A549 (cell line): ENCODE measurements at regions not wholly inside any gene's neighbourhood (a gene's known extent, or its start where the extent isn't known, plus 50 kb on each side); places are given as distances from the start of the nearest gene placed in this dataset.

Experiments used
- ATAC-seq, 2 experiments: fragments of 200-7000 bp in 1 of 2; fragments of >200 bp in 1 of 2; cut with Nextera tagmentation in 1 of 2; cut with Tn5 transposase in 1 of 2; 3 replicates each; pipeline versions ENCODE4 v1.8.0 to v1.9.1; 2018 to 2020; ENCODE audit warnings: mild to moderate bottlenecking in 1 of 2, moderate library complexity in 1 of 2
- CTCF ChIA-PET: fragments of 300-600 bp; sonication (Branson Sonifier 250); formaldehyde crosslinking; extraction: SDS; loops from one replicate; lab custom pipeline; 2021; ENCODE audit warnings: antibody characterized with exemption, inconsistent platforms; lab: Yijun Ruan, JAX
- POLR2A ChIA-PET: fragments of 350-600 bp; formaldehyde crosslinking; extraction: SDS; loops from one replicate; lab custom pipeline; 2021; ENCODE audit warnings: antibody characterized with exemption, inconsistent platforms; lab: Yijun Ruan, JAX
- DNase-seq, 2 experiments: peaks; one replicate each; pipeline versions ENCODE4 v3.0.0 to v3.0.0-alpha.2; 2011 to 2016; ENCODE audit warnings: low read depth in 1 of 2, low spot score in 1 of 2
- FAIRE-seq: peaks from 2 replicates; lab custom pipeline; 2011; peaks lifted over from hg19 to GRCh38; lab: Jason Lieb, UNC
- H3K27ac ChIP-seq, 2 experiments: fragments of >200 bp; sonication (Bioruptor Twin); formaldehyde crosslinking; 3 replicates each; pipeline ENCODE4 v1.5.1; 2016 to 2017
- H3K4me1 ChIP-seq: fragments of >200 bp; sonication (Bioruptor Twin); formaldehyde crosslinking; 3 replicates; pipeline ENCODE4 v1.6.1; 2016
- H3K4me2 ChIP-seq: fragments of >200 bp; sonication (Bioruptor Twin); formaldehyde crosslinking; 3 replicates; pipeline ENCODE4 v1.6.1; 2016
- H3K4me3 ChIP-seq: fragments of >200 bp; sonication (Bioruptor Twin); formaldehyde crosslinking; 3 replicates; pipeline ENCODE4 v1.5.1; 2016
- H3K9me3 ChIP-seq: fragments of >200 bp; sonication (Bioruptor Twin); formaldehyde crosslinking; 3 replicates; pipeline ENCODE4 v1.6.1; 2016
- BHLHE40 ChIP-seq: IDR thresholded peaks from 2 replicates; pipeline ENCODE4 v1.6.1; 2012; ENCODE audit warnings: low read depth, low read length, inconsistent platforms
- CEBPB ChIP-seq, 2 experiments: fragments of >200 bp in 1 of 2; sonication (Bioruptor Twin) in 1 of 2; formaldehyde crosslinking in 1 of 2; IDR thresholded peaks; 2 replicates each; pipeline ENCODE4 v1.6.1; 2012 to 2016
- E2F6 ChIP-seq: IDR thresholded peaks from 2 replicates; pipeline ENCODE4 v1.6.1; 2012; ENCODE audit warnings: low read depth, borderline replicate concordance
- ESRRA ChIP-seq: fragments of 150-350 bp; IDR thresholded peaks from 2 replicates; pipeline ENCODE4 v1.6.1; 2014; ENCODE audit warnings: mild to moderate bottlenecking, low read length, borderline replicate concordance
- FOXS1 ChIP-seq: fragments of 250-450 bp; sonication (Bioruptor Pico); IDR thresholded peaks from 2 replicates; pipeline ENCODE4 v1.5.0; 2020; ENCODE audit warnings: mild to moderate bottlenecking, moderate library complexity
- HOXB13 ChIP-seq: fragments of 250-450 bp; sonication (Bioruptor Pico); IDR thresholded peaks from 2 replicates; pipeline ENCODE4 v1.5.0; 2020; ENCODE audit warnings: low read depth, mild to moderate bottlenecking, moderate library complexity
- HOXB5 ChIP-seq: fragments of 250-450 bp; sonication (Bioruptor Pico); IDR thresholded peaks from 2 replicates; pipeline ENCODE4 v1.5.0; 2020; ENCODE audit warnings: mild to moderate bottlenecking, moderate library complexity
- KDM5A ChIP-seq: fragments of 200-600 bp; sonication (generic); IDR thresholded peaks from 2 replicates; pipeline ENCODE4 v1.6.1; 2016; ENCODE audit warnings: antibody characterized with exemption, mild to moderate bottlenecking
- MAFK ChIP-seq: fragments of 450-650 bp; IDR thresholded peaks from 2 replicates; pipeline ENCODE4 v1.6.1; 2014; ENCODE audit not compliant: partially characterized antibody
- MAZ ChIP-seq: fragments of 150-350 bp; IDR thresholded peaks from 2 replicates; pipeline ENCODE4 v1.6.1; 2014; ENCODE audit warnings: antibody characterized with exemption, low read depth, low read length, borderline replicate concordance
- NFE2L2 ChIP-seq: fragments of 150-350 bp; conservative IDR thresholded peaks from 2 replicates; pipeline ENCODE4 v1.6.1; 2014; ENCODE audit warnings: low read length
- NPAS2 ChIP-seq: fragments of 250-450 bp; sonication (Bioruptor Pico); IDR thresholded peaks from 2 replicates; pipeline ENCODE4 v1.8.0; 2022; ENCODE audit warnings: mild to moderate bottlenecking, moderate library complexity, borderline replicate concordance
- PBX3 ChIP-seq: IDR thresholded peaks from 2 replicates; pipeline ENCODE4 v1.6.1; 2012
- POLR2A ChIP-seq: IDR thresholded peaks from 2 replicates; pipeline ENCODE4 v1.6.1; 2012; ENCODE audit warnings: mild to moderate bottlenecking, low read length
- POLR2AphosphoS2 ChIP-seq: conservative IDR thresholded peaks from 2 replicates; pipeline ENCODE4 v1.6.1; 2012; ENCODE audit warnings: low read length, improper control_type of control experiment, inconsistent platforms
- RARB ChIP-seq: fragments of 250-450 bp; sonication (Bioruptor Pico); IDR thresholded peaks from 2 replicates; pipeline ENCODE4 v1.8.0; 2021; ENCODE audit warnings: mild to moderate bottlenecking, moderate library complexity
- RCOR1 ChIP-seq: fragments of 150-350 bp; IDR thresholded peaks from 2 replicates; pipeline ENCODE4 v1.6.1; 2014; ENCODE audit warnings: antibody characterized with exemption, low read length, low read depth
- RNF2 ChIP-seq: fragments of 200-600 bp; sonication (generic); IDR thresholded peaks from 2 replicates; pipeline ENCODE4 v1.6.1; 2016; ENCODE audit warnings: low read depth, mild to moderate bottlenecking, antibody characterized with exemption, moderate library complexity, borderline replicate concordance
- SMC3 ChIP-seq: fragments of >200 bp; sonication (Bioruptor Twin); formaldehyde crosslinking; IDR thresholded peaks from 3 replicates; pipeline ENCODE4 v1.6.1; 2018; ENCODE audit warnings: inconsistent platforms
- SREBF2 ChIP-seq: fragments of 450-650 bp; IDR thresholded peaks from 2 replicates; pipeline ENCODE4 v1.6.1; 2014; ENCODE audit warnings: mild to moderate bottlenecking, moderate library complexity
- TFCP2L1 ChIP-seq: fragments of 250-450 bp; sonication (Bioruptor Pico); IDR thresholded peaks from 2 replicates; pipeline ENCODE4 v1.5.0; 2021; ENCODE audit warnings: mild to moderate bottlenecking
- TP53 ChIP-seq: fragments of 250-450 bp; sonication (Bioruptor Pico); IDR thresholded peaks from 2 replicates; pipeline ENCODE4 v1.5.0; 2021; ENCODE audit warnings: mild to moderate bottlenecking, moderate library complexity
- ZC3H11A ChIP-seq: fragments of 450-650 bp; IDR thresholded peaks from 2 replicates; pipeline ENCODE4 v1.6.1; 2014; ENCODE audit warnings: antibody characterized with exemption, mild to moderate bottlenecking
- ZNF302 ChIP-seq: fragments of 250-450 bp; sonication (Bioruptor Pico); IDR thresholded peaks from 2 replicates; pipeline ENCODE4 v1.9.0; 2021; ENCODE audit warnings: inconsistent platforms, mild to moderate bottlenecking, moderate library complexity
- WGBS: methylation state at CpG from one replicate; pipeline ENCODE4 v1.1.6; 2017; ENCODE audit errors: missing lambda C conversion rate; 5-methylcytosine and 5-hydroxymethylcytosine counted together
- TF ChIP-seq, protein P1 (sequence below): fragments of 250-450 bp; sonication (Bioruptor Pico); IDR thresholded peaks from 2 replicates; pipeline ENCODE4 v1.5.0; 2020; ENCODE audit warnings: low read depth, mild to moderate bottlenecking, moderate library complexity
- TF ChIP-seq, protein P2 (sequence below): fragments of 200-600 bp; sonication (generic); IDR thresholded peaks from 2 replicates; pipeline ENCODE4 v1.6.1; 2016; ENCODE audit warnings: antibody characterized with exemption, mild to moderate bottlenecking, moderate library complexity

GRCh38 chr11:15836795-15837194 lies 519.6 kb downstream of the SOX6 start (continued):
- no peak for TF ChIP-seq HOXB13
- TF ChIP-seq ZC3H11A = no peak

- no peak for ATAC-seq
- POLR2A ChIA-PET = no interaction called here
- Histone ChIP-seq H3K4me3 (no peak overlapping the region), H3K4me2 (no peak overlapping the region), H3K4me1 (no peaks in the 10 kb centered on the region)
- peak in 1 of 2 experiments; percentile 13 for DNase-seq
- FAIRE-seq = no peak
- TF ChIP-seq, protein P1, sequence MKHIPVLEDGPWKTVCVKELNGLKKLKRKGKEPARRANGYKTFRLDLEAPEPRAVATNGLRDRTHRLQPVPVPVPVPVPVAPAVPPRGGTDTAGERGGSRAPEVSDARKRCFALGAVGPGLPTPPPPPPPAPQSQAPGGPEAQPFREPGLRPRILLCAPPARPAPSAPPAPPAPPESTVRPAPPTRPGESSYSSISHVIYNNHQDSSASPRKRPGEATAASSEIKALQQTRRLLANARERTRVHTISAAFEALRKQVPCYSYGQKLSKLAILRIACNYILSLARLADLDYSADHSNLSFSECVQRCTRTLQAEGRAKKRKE = no peak
- TF ChIP-seq CEBPB (IDR thresholded peaks at IDR 0.05) = no peak
- no peak for TF ChIP-seq ESRRA
- no peak for TF ChIP-seq MAZ
- TF ChIP-seq, all 56 proteins: peak for 0
- Histone ChIP-seq H3K27ac (no peak overlapping the region), H3K9me3 (no peaks in the 10 kb centered on the region)
- CTCF ChIA-PET = interaction anchor here (0.9 to 1.1 kb wide), 3 partner anchors 17 to 769 kb away, joined by 3 read pairs; no protein-coding TSS in a partner anchor
- WGBS = 59% methylated on average over 4 of the region's 4 CpGs
These were observed 518.4 kb downstream of the SOX6 start for GRCh38 chr11:15837901-15838489.

- DNase-seq = no peak
- ChIA-PET CTCF (interaction anchor here (1.0 kb wide), 2 partner anchors 20 to 768 kb away, joined by 3 read pairs; no protein-coding TSS in a partner anchor), POLR2A (no interaction called here)
- no peak for FAIRE-seq
- H3K4me1 ChIP-seq = no peaks in the 10 kb centered on the region
- no peak overlapping the region for H3K4me2 ChIP-seq
- WGBS = 10% methylated on average over 3 of the region's 3 CpGs
- no peaks in the 10 kb centered on the region for H3K9me3 ChIP-seq
- no peak for ATAC-seq
- no peak overlapping the region for H3K4me3 ChIP-seq
- H3K27ac ChIP-seq = no peak overlapping the region
- TF ChIP-seq HOXB5 (no peak), PBX3 (no peak), ESRRA (no peak)
These were observed 517.3 kb downstream of the SOX6 start for GRCh38 chr11:15839061-15839460.

GRCh38 chr11:15840966-15841365 lies 515.4 kb downstream of the SOX6 start:
- POLR2A ChIA-PET = no interaction called here
- FAIRE-seq (no peak), DNase-seq (no peak), ATAC-seq (no peak)
- no peak for TF ChIP-seq BHLHE40
- TF ChIP-seq KDM5A = no peak
- no peak for TF ChIP-seq RCOR1
- no peak for TF ChIP-seq E2F6
- TF ChIP-seq TFCP2L1 (CRISPR knock-in tag) = no peak
- no peak for TF ChIP-seq NFE2L2
- no peak for TF ChIP-seq FOXS1
- no peak for TF ChIP-seq ZC3H11A
- no peak for TF ChIP-seq TP53 (CRISPR knock-in tag)
- TF ChIP-seq NPAS2 (CRISPR knock-in tag) = no peak
- TF ChIP-seq POLR2AphosphoS2 = no peak
- no peak for TF ChIP-seq MAFK
- no peak for TF ChIP-seq RARB (CRISPR knock-in tag)
- no peak for TF ChIP-seq SREBF2
- TF ChIP-seq POLR2A = no peak
- TF ChIP-seq SMC3 = no peak
- TF ChIP-seq, protein P2, sequence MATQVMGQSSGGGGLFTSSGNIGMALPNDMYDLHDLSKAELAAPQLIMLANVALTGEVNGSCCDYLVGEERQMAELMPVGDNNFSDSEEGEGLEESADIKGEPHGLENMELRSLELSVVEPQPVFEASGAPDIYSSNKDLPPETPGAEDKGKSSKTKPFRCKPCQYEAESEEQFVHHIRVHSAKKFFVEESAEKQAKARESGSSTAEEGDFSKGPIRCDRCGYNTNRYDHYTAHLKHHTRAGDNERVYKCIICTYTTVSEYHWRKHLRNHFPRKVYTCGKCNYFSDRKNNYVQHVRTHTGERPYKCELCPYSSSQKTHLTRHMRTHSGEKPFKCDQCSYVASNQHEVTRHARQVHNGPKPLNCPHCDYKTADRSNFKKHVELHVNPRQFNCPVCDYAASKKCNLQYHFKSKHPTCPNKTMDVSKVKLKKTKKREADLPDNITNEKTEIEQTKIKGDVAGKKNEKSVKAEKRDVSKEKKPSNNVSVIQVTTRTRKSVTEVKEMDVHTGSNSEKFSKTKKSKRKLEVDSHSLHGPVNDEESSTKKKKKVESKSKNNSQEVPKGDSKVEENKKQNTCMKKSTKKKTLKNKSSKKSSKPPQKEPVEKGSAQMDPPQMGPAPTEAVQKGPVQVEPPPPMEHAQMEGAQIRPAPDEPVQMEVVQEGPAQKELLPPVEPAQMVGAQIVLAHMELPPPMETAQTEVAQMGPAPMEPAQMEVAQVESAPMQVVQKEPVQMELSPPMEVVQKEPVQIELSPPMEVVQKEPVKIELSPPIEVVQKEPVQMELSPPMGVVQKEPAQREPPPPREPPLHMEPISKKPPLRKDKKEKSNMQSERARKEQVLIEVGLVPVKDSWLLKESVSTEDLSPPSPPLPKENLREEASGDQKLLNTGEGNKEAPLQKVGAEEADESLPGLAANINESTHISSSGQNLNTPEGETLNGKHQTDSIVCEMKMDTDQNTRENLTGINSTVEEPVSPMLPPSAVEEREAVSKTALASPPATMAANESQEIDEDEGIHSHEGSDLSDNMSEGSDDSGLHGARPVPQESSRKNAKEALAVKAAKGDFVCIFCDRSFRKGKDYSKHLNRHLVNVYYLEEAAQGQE = no peak
- TF ChIP-seq RNF2 = no peak
- no peak for TF ChIP-seq ZNF302 (CRISPR knock-in tag)
- no peaks in the 10 kb centered on the region for H3K4me1 ChIP-seq
- CTCF ChIA-PET = interaction anchor here (0.6 to 1.3 kb wide), 2 partner anchors 21 to 28 kb away, joined by 3 read pairs; no protein-coding TSS in a partner anchor
- H3K27ac ChIP-seq = no peak overlapping the region
- H3K4me3 ChIP-seq = no peak overlapping the region
- no peak overlapping the region for H3K4me2 ChIP-seq
- no peaks in the 10 kb centered on the region for H3K9me3 ChIP-seq
- 50% methylated on average over 2 of the region's 2 CpGs for WGBS
